HG02798 (cell line): ENCODE measurements at regions not wholly inside any gene's neighbourhood (a gene's known extent, or its start where the extent isn't known, plus 50 kb on each side); places are given as distances from the start of the nearest gene placed in this dataset.
"Not testable (repeated sequence)": the region's sequence is repeated elsewhere in the genome, so short reads cannot be mapped to it uniquely, and the experiment has no call there.

Experiments used
- ATAC-seq: cut with Tn5 transposase; IDR thresholded peaks from one replicate; pipeline ENCODE4 v1.9.1; 2021; ENCODE audit warnings: mild to moderate bottlenecking; ENCODE audit not compliant: unreplicated experiment, poor library complexity

- ATAC-seq = no peak
Measured at GRCh38 chr4:28475381-28475780, 1614.7 kb downstream of the STIM2 start.

GRCh38 chr4:28479666-28480065, 1619.0 kb downstream of the STIM2 start:
- no peak for ATAC-seq

GRCh38 chr4:28481565-28481964, 1620.9 kb downstream of the STIM2 start:
- ATAC-seq = no peak

- no peak for ATAC-seq
Measured at GRCh38 chr4:28482580-28483270, 1622.1 kb downstream of the STIM2 start.

GRCh38 chr4:28488021-28488420, 1627.4 kb downstream of the STIM2 start:
- no peak for ATAC-seq

GRCh38 chr4:28490669-28491068, 1630.0 kb downstream of the STIM2 start:
- no peak for ATAC-seq

- no peak for ATAC-seq
Measured at GRCh38 chr4:28505064-28505463, 1644.4 kb downstream of the STIM2 start.

- no peak for ATAC-seq
Measured at GRCh38 chr4:28508636-28509035, 1648.0 kb downstream of the STIM2 start.

GRCh38 chr4:28514766-28515165, 1654.1 kb downstream of the STIM2 start:
- ATAC-seq = not testable (repeated sequence)

- ATAC-seq = no peak
Measured at GRCh38 chr4:28518561-28519165, 1658.0 kb downstream of the STIM2 start.

- ATAC-seq = no peak
Measured at GRCh38 chr4:28523681-28524190, 1663.1 kb downstream of the STIM2 start.

- ATAC-seq = no peak
Measured at GRCh38 chr4:28536124-28536523, 1675.5 kb downstream of the STIM2 start.

GRCh38 chr4:28545986-28546385, 1685.3 kb downstream of the STIM2 start:
- ATAC-seq = no peak

- no peak for ATAC-seq
Measured at GRCh38 chr4:28548136-28548535, 1687.5 kb downstream of the STIM2 start.

GRCh38 chr4:28548594-28548993, 1688.0 kb downstream of the STIM2 start:
- no peak for ATAC-seq

GRCh38 chr4:28555866-28556265, 1695.2 kb downstream of the STIM2 start:
- no peak for ATAC-seq

GRCh38 chr4:28557755-28558154, 1697.1 kb downstream of the STIM2 start:
- no peak for ATAC-seq

- ATAC-seq = no peak
Measured at GRCh38 chr4:28558895-28559294, 1698.3 kb downstream of the STIM2 start.

- no peak for ATAC-seq
Measured at GRCh38 chr4:28562913-28563312, 1702.3 kb downstream of the STIM2 start.

GRCh38 chr4:28565396-28565795, 1704.8 kb downstream of the STIM2 start:
- ATAC-seq = no peak

- no peak for ATAC-seq
Measured at GRCh38 chr4:28600958-28601357, 1740.3 kb downstream of the STIM2 start.

GRCh38 chr4:28621591-28621990, 1761.0 kb downstream of the STIM2 start:
- no peak for ATAC-seq
